SK-N-SH (cell line): ENCODE measurements at regions not wholly inside any gene's neighbourhood (a gene's known extent, or its start where the extent isn't known, plus 50 kb on each side); places are given as distances from the start of the nearest gene placed in this dataset.

Experiments
- CTCF ChIP-seq: fragments of 200-600 bp; sonication (generic); IDR thresholded peaks from 2 replicates; pipeline ENCODE4 v1.6.1; 2017; ENCODE audit warnings: antibody characterized with exemption, mild to moderate bottlenecking, moderate library complexity
- ELF1 ChIP-seq: IDR thresholded peaks from 2 replicates; pipeline ENCODE4 v1.4.0; 2012
- FOSL2 ChIP-seq: IDR thresholded peaks from 2 replicates; pipeline ENCODE4 v1.4.0; 2012; ENCODE audit warnings: low read depth, mild to moderate bottlenecking, moderate library complexity, borderline replicate concordance
- GABPA ChIP-seq: IDR thresholded peaks from 2 replicates; pipeline ENCODE4 v1.4.0; 2012; ENCODE audit warnings: low read depth, mild to moderate bottlenecking
- MXI1 ChIP-seq: IDR thresholded peaks from 2 replicates; pipeline ENCODE4 v1.6.1; 2012; ENCODE audit warnings: mild to moderate bottlenecking, low read depth, low read length, improper control_type of control experiment
- NRF1 ChIP-seq: IDR thresholded peaks from 2 replicates; pipeline ENCODE4 v1.6.1; 2012; ENCODE audit warnings: low read depth, mild to moderate bottlenecking, low read length
- POLR2AphosphoS5 ChIP-seq: IDR thresholded peaks from 2 replicates; pipeline ENCODE4 v1.6.1; 2012; ENCODE audit warnings: low read depth, low read length

- no peak for TF ChIP-seq NRF1
- no peak for TF ChIP-seq ELF1
- no peak for TF ChIP-seq CTCF
- TF ChIP-seq POLR2AphosphoS5: no peak
- TF ChIP-seq FOSL2: no peak
- TF ChIP-seq GABPA: no peak
- no peak for TF ChIP-seq MXI1
These were observed 547.6 kb upstream of the SALL1 start for GRCh38 chr16:51698647-51699046.
